ENCODE measurements at regions not wholly inside any gene's neighbourhood (a gene's known extent, or its start where the extent isn't known, plus 50 kb on each side); places are given as distances from the start of the nearest gene placed in this dataset.

DNA sequence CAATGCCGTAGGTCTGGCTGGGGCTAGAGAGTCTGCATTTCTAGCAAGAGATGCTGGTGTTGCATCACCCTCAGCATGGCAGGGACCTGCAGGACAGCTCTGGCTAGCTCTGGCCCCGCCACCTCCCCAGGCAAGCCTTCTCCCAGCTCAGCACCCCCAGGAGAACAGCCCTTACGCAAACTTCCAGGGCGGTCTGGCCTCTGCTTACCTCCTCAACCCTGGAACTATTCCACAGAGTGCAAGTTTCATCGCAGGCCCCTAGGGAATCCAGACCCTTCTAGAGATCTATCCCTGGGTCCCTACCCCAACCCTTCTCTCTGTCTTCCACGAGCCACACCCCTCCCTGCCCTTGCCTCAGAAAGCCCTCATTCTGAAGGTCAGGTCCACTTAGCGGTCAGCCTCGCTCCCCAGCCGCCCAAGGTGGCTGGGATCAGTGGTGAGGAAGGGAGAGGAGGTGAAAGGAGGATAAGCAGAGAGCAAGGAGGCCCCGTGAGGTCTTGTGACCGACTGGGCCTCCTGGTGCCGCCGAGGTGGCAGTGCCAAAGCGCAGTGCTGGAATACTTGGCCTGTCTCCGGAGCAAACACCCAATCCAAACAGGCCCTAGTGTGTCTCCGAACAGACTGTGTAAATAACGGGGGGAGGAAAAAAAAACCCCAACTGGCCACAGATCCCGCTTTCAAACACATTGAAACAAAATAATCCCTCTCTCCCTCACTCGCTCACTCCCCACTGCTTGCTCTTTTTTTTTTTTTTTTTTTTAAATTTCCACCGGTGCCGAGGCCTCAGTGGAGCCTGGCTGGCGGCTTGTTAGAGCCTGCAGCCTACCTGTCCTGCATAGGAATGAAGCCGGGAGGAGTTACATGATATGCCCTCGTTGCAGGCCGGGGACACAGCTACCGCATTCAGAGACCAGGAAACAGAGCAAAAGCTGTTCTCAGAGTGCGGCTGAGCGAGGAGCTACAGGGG lies 380.9 kb downstream of the SOX9 start:
- no peak for DNase-seq (ENCODE audit: low read depth)
- TF ChIP-seq, protein P1, sequence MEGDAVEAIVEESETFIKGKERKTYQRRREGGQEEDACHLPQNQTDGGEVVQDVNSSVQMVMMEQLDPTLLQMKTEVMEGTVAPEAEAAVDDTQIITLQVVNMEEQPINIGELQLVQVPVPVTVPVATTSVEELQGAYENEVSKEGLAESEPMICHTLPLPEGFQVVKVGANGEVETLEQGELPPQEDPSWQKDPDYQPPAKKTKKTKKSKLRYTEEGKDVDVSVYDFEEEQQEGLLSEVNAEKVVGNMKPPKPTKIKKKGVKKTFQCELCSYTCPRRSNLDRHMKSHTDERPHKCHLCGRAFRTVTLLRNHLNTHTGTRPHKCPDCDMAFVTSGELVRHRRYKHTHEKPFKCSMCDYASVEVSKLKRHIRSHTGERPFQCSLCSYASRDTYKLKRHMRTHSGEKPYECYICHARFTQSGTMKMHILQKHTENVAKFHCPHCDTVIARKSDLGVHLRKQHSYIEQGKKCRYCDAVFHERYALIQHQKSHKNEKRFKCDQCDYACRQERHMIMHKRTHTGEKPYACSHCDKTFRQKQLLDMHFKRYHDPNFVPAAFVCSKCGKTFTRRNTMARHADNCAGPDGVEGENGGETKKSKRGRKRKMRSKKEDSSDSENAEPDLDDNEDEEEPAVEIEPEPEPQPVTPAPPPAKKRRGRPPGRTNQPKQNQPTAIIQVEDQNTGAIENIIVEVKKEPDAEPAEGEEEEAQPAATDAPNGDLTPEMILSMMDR (IDR thresholded peaks at IDR 0.05; ENCODE audit: low read depth, low read length, missing control alignments), result no peak
- H3K4me3 ChIP-seq (ENCODE audit: low read depth, low read length), result no peak overlapping the region

DNA sequence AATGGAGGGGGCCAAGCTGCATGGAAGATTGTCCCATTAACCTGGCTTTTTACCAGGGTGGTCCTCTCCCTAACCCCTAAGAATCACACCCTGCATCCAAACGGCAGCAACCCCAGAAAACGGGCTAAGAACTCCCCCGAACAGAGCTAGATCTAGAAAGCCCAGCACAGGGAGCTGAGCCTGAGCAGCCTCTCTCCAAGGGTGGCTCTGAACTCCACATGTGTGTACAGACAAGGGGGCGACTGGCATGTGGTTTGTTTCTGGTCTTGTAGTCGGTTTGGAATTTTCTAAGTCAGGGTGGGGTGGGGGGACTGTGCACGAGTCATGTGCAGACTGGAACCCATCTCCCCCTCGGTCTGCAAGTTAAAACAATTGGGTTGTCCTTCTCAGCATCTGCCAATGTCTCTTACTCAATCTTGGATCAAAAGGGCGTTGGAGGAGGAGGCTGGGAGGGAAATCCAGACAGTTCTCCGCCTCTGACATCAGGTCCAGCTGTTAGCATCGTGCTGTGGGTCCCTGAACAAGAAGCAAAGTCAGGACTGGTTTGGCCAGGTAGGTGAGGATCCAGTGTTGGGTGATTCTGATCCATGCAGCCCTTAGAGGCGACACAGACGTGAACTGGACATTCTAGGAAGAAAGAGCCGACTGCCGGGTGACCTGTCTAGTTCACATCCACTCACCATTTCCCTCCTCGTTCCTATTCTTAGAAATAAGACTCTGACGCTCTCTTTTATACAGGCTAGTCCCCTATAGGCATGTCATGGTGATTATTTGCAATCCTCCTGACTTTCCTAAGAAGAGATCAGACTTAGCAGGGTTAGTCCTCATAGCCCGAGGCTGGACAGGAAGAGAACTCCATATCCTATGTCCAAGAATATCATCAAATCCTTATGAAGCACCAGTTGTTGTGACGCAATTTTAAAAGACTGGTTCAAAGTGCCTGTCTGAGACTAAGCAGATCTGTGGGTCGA lies 381.8 kb downstream of the SOX9 start:
- no peak overlapping the region for H3K4me3 ChIP-seq (ENCODE audit: low read depth, low read length)
- DNase-seq (ENCODE audit: low read depth), result no peak
- TF ChIP-seq, protein P1 (IDR thresholded peaks at IDR 0.05; ENCODE audit: low read depth, low read length, missing control alignments), result no peak

DNA sequence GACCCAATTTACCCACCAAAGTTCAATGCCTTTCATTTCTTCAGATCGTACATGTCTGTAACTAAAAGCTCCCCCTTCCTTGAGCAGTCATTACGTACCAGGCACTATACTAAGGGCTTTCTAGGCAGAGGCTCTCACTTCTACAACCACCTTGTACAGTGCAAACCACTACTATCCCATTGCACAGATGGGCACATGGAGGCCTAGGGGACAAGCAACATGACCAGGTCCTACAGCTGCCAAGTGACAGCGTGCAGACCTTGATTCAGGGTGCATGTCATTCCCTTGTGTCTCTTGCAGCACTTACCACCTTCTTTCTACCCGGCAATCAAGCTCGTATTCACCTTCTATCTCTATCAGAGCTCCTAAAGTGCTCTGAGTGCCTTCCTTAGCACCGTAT lies 382.7 kb downstream of the SOX9 start:
- H3K4me3 ChIP-seq (ENCODE audit: low read depth, low read length), result no peak overlapping the region
- DNase-seq (ENCODE audit: low read depth), result no peak
- TF ChIP-seq, protein P1 (IDR thresholded peaks at IDR 0.05; ENCODE audit: low read depth, low read length, missing control alignments), result no peak

DNA sequence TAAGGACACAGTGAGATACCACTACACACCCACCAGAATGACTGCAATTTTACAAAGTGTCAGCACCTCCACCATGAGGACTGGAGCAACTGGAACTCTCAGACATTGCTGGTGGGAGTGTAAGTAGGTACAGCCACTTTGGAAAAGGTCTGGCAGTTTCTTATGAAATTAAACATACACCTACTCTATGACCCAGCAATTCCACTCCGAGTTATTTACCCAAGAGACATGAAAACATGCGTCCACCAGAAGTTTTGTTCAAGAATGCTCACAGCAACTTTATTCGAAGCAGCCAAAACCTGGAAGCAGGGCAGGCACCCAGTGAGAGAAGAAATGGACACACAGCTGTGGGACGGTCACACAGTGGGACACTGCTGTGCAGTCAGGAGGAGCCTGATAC lies 384.0 kb downstream of the SOX9 start:
- TF ChIP-seq, protein P1 (IDR thresholded peaks at IDR 0.05; ENCODE audit: low read depth, low read length, missing control alignments), result no peak
- no peak overlapping the region for H3K4me3 ChIP-seq (ENCODE audit: low read depth, low read length)
- no peak for DNase-seq (ENCODE audit: low read depth)

DNA sequence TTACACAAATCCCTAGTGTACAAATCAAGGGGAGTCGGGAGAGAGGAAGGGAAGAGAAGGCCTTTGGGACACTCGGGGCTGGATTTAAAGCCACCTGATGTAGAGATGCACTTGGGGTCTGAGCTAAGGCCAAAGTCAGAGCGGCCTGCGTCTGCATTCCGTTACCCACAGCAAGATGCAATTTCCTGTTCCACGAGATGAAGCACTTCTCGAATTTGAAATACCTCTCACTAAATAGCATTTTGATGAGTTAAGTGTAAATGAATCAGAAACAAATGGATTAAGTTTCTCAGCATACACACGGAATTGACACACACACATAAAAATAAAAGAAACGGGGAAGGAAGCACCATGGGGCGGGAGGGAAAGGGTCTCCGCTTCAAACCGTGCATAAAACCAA lies 386.0 kb downstream of the SOX9 start:
- TF ChIP-seq, protein P1 (IDR thresholded peaks at IDR 0.05; ENCODE audit: low read depth, low read length, missing control alignments), result no peak
- no peak for DNase-seq (ENCODE audit: low read depth)
- no peak overlapping the region for H3K4me3 ChIP-seq (ENCODE audit: low read depth, low read length)

GRCh38 chr17:72507370-72507769 lies 386.6 kb downstream of the SOX9 start:
- no peak for DNase-seq (ENCODE audit: low read depth)
- H3K4me3 ChIP-seq (ENCODE audit: low read depth, low read length), result no peak overlapping the region
- TF ChIP-seq, protein P1 (IDR thresholded peaks at IDR 0.05; ENCODE audit: low read depth, low read length, missing control alignments), result no peak

All from GM12864 (cell line).